Neural progenitor cell (in vitro differentiated cells): ENCODE measurements at regions not wholly inside any gene's neighbourhood (a gene's known extent, or its start where the extent isn't known, plus 50 kb on each side); places are given as distances from the start of the nearest gene placed in this dataset.
A peak's percentile ranks its signal among the peaks of the same experiment; 100 is the strongest.

Experiments used
- DNase-seq: peaks from one replicate; pipeline ENCODE4 v3.0.0-alpha.2; 2016; ENCODE audit warnings: low spot score
- H2AFZ ChIP-seq: fragments of 200-600 bp; sonication (generic); replicated peaks from 2 replicates; pipeline ENCODE4 v1.6.1; 2016; ENCODE audit warnings: antibody characterized with exemption
- H3F3A ChIP-seq: fragments of 200-600 bp; sonication (generic); 2 replicates; pipeline ENCODE4 v1.6.1; 2016; ENCODE audit warnings: antibody characterized with exemption, low read depth
- H3K27ac ChIP-seq: fragments of 200-600 bp; sonication (generic); 2 replicates; pipeline ENCODE4 v1.5.1; 2016; ENCODE audit warnings: mild to moderate bottlenecking
- H3K27me3 ChIP-seq: fragments of 200-600 bp; sonication (generic); 2 replicates; pipeline ENCODE4 v1.6.1; 2016; ENCODE audit warnings: mild to moderate bottlenecking, moderate library complexity
- H3K36me3 ChIP-seq: fragments of 200-600 bp; sonication (generic); 2 replicates; pipeline ENCODE4 v1.5.1; 2016
- H3K4me1 ChIP-seq: fragments of 200-600 bp; sonication (generic); 2 replicates; pipeline ENCODE4 v1.6.1; 2016; ENCODE audit warnings: mixed run types
- H3K4me2 ChIP-seq: fragments of 200-600 bp; sonication (generic); 2 replicates; pipeline ENCODE4 v1.6.1; 2016
- H3K4me3 ChIP-seq: fragments of 200-600 bp; sonication (generic); 2 replicates; pipeline ENCODE4 v1.5.1; 2016
- H3K79me2 ChIP-seq: fragments of 200-600 bp; sonication (generic); 2 replicates; pipeline ENCODE4 v1.6.1; 2016; ENCODE audit warnings: low read depth
- H3K9ac ChIP-seq: fragments of 200-600 bp; sonication (generic); 2 replicates; pipeline ENCODE4 v1.6.1; 2016
- H3K9me3 ChIP-seq: fragments of 200-600 bp; sonication (generic); 2 replicates; pipeline ENCODE4 v1.5.1; 2016; ENCODE audit warnings: low read depth
- H4K20me1 ChIP-seq: fragments of 200-600 bp; sonication (generic); 2 replicates; pipeline ENCODE4 v1.6.1; 2016; ENCODE audit warnings: low read depth
- H3K27ac Mint-ChIP-seq: 3 replicates; pipeline ENCODE4 v1.8.0; 2021; ENCODE audit warnings: mixed read lengths
- H3K27me3 Mint-ChIP-seq: 2 replicates; pipeline ENCODE4 v1.8.0; 2022; ENCODE audit warnings: low read depth, mild to moderate bottlenecking, inconsistent platforms, moderate library complexity, mixed read lengths; ENCODE audit not compliant: insufficient read depth
- H3K36me3 Mint-ChIP-seq: 3 replicates; pipeline ENCODE4 v1.8.0; 2021; ENCODE audit warnings: mixed read lengths
- H3K4me1 Mint-ChIP-seq: 3 replicates; pipeline ENCODE4 v1.8.0; 2021; ENCODE audit warnings: mixed read lengths
- H3K4me3 Mint-ChIP-seq: 3 replicates; pipeline ENCODE4 v1.8.0; 2021; ENCODE audit warnings: mild to moderate bottlenecking, moderate library complexity, mixed read lengths
- H3K9me3 Mint-ChIP-seq: 3 replicates; pipeline ENCODE4 v1.8.0; 2020; ENCODE audit warnings: mixed read lengths
- CTCF ChIP-seq: fragments of 200-600 bp; sonication (generic); IDR thresholded peaks from 2 replicates; pipeline ENCODE4 v1.5.1; 2017; ENCODE audit warnings: antibody characterized with exemption, mild to moderate bottlenecking
- EZH2 ChIP-seq: fragments of 200-600 bp; sonication (generic); IDR thresholded peaks from 2 replicates; pipeline ENCODE4 v1.6.1; 2017; ENCODE audit warnings: antibody characterized with exemption, mild to moderate bottlenecking, moderate library complexity
- EZH2phosphoT487 ChIP-seq: fragments of 200-600 bp; sonication (generic); IDR thresholded peaks from 2 replicates; pipeline ENCODE4 v1.6.1; 2017; ENCODE audit warnings: antibody characterized with exemption

- no peaks in the 10 kb centered on the region for H3K36me3 ChIP-seq
- Mint-ChIP-seq H3K27ac (peak overlapping the region; percentile 39), H3K27me3 (peaks cover 4% of the 10 kb centered on the region), H3K4me3 (no peak overlapping the region), H3K4me1 (peaks cover 26% of the 10 kb centered on the region), H3K36me3 (no peaks in the 10 kb centered on the region), H3K9me3 (no peaks in the 10 kb centered on the region)
- no peak for DNase-seq
- no peaks in the 10 kb centered on the region for H4K20me1 ChIP-seq
- H3K4me1 ChIP-seq, result peaks cover 17% of the 10 kb centered on the region
- H3K27me3 ChIP-seq, result no peaks in the 10 kb centered on the region
- no peak overlapping the region for H3K9ac ChIP-seq
- H3K4me2 ChIP-seq, result no peak overlapping the region
- TF ChIP-seq EZH2phosphoT487, result no peak
- TF ChIP-seq CTCF, result no peak
- TF ChIP-seq EZH2, result no peak
- no peak overlapping the region for H2AFZ ChIP-seq
- no peak overlapping the region for H3K27ac ChIP-seq
- H3K9me3 ChIP-seq, result no peaks in the 10 kb centered on the region
- no peaks in the 10 kb centered on the region for H3F3A ChIP-seq
- H3K79me2 ChIP-seq, result no peaks in the 10 kb centered on the region
- no peak overlapping the region for H3K4me3 ChIP-seq
These were observed 173.9 kb downstream of the DHX35 start for GRCh38 chr20:39135885-39136544.

- Mint-ChIP-seq H3K27ac (no peak overlapping the region), H3K27me3 (peaks cover 14% of the 10 kb centered on the region), H3K9me3 (no peaks in the 10 kb centered on the region), H3K36me3 (no peaks in the 10 kb centered on the region), H3K4me3 (no peak overlapping the region), H3K4me1 (peaks cover 36% of the 10 kb centered on the region)
- H2AFZ ChIP-seq, result no peak overlapping the region
- H3K4me3 ChIP-seq, result no peak overlapping the region
- TF ChIP-seq EZH2phosphoT487 (no peak), CTCF (no peak)
- H3K9me3 ChIP-seq, result no peaks in the 10 kb centered on the region
- H3K9ac ChIP-seq, result no peak overlapping the region
- H3K27ac ChIP-seq, result no peak overlapping the region
- no peaks in the 10 kb centered on the region for H3K79me2 ChIP-seq
- H3K4me1 ChIP-seq, result peaks cover 12% of the 10 kb centered on the region
- H3F3A ChIP-seq, result no peaks in the 10 kb centered on the region
- DNase-seq, result no peak
- no peaks in the 10 kb centered on the region for H3K36me3 ChIP-seq
- H4K20me1 ChIP-seq, result no peaks in the 10 kb centered on the region
- H3K4me2 ChIP-seq, result no peak overlapping the region
- H3K27me3 ChIP-seq, result no peaks in the 10 kb centered on the region
These were observed 171.1 kb downstream of the DHX35 start for GRCh38 chr20:39133201-39133600.

- H3K36me3 Mint-ChIP-seq, result no peaks in the 10 kb centered on the region
These were observed 170.4 kb downstream of the DHX35 start for GRCh38 chr20:39132511-39132910.

More at GRCh38 chr20:39132511-39132910, 170.4 kb downstream of the DHX35 start:
- H4K20me1 ChIP-seq, result no peaks in the 10 kb centered on the region
- no peaks in the 10 kb centered on the region for H3K27me3 ChIP-seq
- peaks cover 35% of the 10 kb centered on the region for H3K4me1 Mint-ChIP-seq
- no peak overlapping the region for H3K4me3 ChIP-seq
- H3K36me3 ChIP-seq, result no peaks in the 10 kb centered on the region
- H3K27ac ChIP-seq, result no peak overlapping the region
- H3K4me2 ChIP-seq, result no peak overlapping the region
- no peaks in the 10 kb centered on the region for H3F3A ChIP-seq
- no peak for TF ChIP-seq EZH2
- TF ChIP-seq CTCF, result no peak
- no peak for TF ChIP-seq EZH2phosphoT487
- H3K9me3 Mint-ChIP-seq, result no peaks in the 10 kb centered on the region
- H3K9me3 ChIP-seq, result no peaks in the 10 kb centered on the region
- H3K79me2 ChIP-seq, result no peaks in the 10 kb centered on the region
- peaks cover 12% of the 10 kb centered on the region for H3K4me1 ChIP-seq
- H3K9ac ChIP-seq, result no peak overlapping the region
- peaks cover 14% of the 10 kb centered on the region for H3K27me3 Mint-ChIP-seq
- DNase-seq, result no peak
- no peak overlapping the region for H3K4me3 Mint-ChIP-seq
- H2AFZ ChIP-seq, result no peak overlapping the region
- H3K27ac Mint-ChIP-seq, result no peak overlapping the region
